H1 (cell line): ENCODE measurements at regions not wholly inside any gene's neighbourhood (a gene's known extent, or its start where the extent isn't known, plus 50 kb on each side); places are given as distances from the start of the nearest gene placed in this dataset.

Experiments used
- CHD1 ChIP-seq: IDR thresholded peaks from 2 replicates; pipeline ENCODE4 v1.6.1; 2012; ENCODE audit warnings: low read depth, low read length, improper control_type of control experiment
- CREB1 ChIP-seq: IDR thresholded peaks from 2 replicates; pipeline ENCODE4 v1.6.1; 2012; ENCODE audit warnings: inconsistent platforms
- GABPA ChIP-seq: IDR thresholded peaks from 2 replicates; pipeline ENCODE4 v1.6.1; 2011; ENCODE audit warnings: mild to moderate bottlenecking, low read length, moderate library complexity, borderline replicate concordance; ENCODE audit not compliant: insufficient read depth

DNA sequence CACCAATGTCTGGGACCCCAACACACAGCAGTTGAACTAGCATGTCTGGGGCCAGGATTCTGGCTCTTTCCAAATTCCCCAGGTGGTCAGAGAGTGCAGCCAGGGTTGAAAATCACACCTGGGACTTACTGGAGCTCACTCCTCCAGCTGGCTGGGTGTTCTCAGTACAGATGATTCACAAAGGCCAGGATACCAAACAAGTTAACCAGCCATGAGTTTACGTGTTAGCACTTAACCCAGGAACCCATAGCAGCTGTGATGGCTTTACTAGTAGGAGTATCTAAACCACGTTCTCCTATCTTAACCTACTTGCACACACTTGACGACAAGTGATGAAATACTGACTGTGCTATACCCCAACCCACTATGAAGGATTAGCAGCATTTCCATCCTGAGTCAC, 222.8 kb downstream of the FBXO15 start (continued):
- TF ChIP-seq CHD1: no peak
- no peak for TF ChIP-seq CREB1
- no peak for TF ChIP-seq GABPA
